Activated CD8-positive, alpha-beta memory T cell treated with anti-CD3 and anti-CD28 coated beads for 36 hours (primary cell): ENCODE measurements at regions not wholly inside any gene's neighbourhood (a gene's known extent, or its start where the extent isn't known, plus 50 kb on each side); places are given as distances from the start of the nearest gene placed in this dataset.
"Not testable (repeated sequence)": the region's sequence is repeated elsewhere in the genome, so short reads cannot be mapped to it uniquely, and the experiment has no call there.

ENCODE experiments used
- CTCF ChIA-PET: fragments of 350-600 bp; sonication (Branson Sonifier 250); formaldehyde crosslinking; loops from one replicate; lab custom pipeline; 2021; ENCODE audit warnings: antibody characterized with exemption; lab: Charles Lee
- POLR2A ChIA-PET: fragments of 350-600 bp; sonication (Branson Sonifier 250); formaldehyde crosslinking; loops from one replicate; lab custom pipeline; 2021; ENCODE audit warnings: antibody characterized with exemption; lab: Charles Lee

DNA sequence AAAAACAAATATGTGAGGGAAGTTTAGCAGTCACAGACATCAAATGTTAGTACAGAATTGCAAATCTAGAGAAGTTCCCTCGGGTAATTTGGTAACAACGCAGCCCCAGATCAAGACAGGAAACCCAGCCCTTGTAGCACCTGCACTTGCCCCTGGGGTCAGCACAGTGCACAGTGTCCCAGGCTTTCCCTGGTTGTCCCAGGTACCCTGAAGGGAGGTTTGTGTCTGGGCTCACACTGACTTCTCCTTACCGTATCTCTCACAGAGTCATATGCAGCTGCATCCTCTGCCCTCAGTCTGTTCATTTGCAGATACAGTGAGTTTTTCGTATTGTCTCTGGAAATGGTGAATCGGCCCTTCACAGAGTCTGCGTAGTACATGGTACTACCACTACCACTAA, 528.9 kb downstream of the TMEM121 start:
- CTCF ChIA-PET = interaction anchor here (2.1 kb wide), 1 partner anchor 10 kb away, joined by 10 read pairs; no protein-coding TSS in a partner anchor
- POLR2A ChIA-PET = no interaction called here

- POLR2A ChIA-PET = no interaction called here
- CTCF ChIA-PET = interaction anchor here (0.7 to 1.2 kb wide), 3 partner anchors 12 to 84 kb away, joined by 3 to 4 read pairs (median 3); no protein-coding TSS in a partner anchor
Measured at GRCh38 chr14:106058342-106058741, 532.0 kb downstream of the TMEM121 start.

- ChIA-PET CTCF (interaction anchor here (1.9 to 2.7 kb wide), 2 partner anchors 35 to 71 kb away, joined by 5 to 14 read pairs; no protein-coding TSS in a partner anchor), POLR2A (no interaction called here)
Measured at GRCh38 chr14:106060276-106060975, 534.0 kb downstream of the TMEM121 start.

DNA sequence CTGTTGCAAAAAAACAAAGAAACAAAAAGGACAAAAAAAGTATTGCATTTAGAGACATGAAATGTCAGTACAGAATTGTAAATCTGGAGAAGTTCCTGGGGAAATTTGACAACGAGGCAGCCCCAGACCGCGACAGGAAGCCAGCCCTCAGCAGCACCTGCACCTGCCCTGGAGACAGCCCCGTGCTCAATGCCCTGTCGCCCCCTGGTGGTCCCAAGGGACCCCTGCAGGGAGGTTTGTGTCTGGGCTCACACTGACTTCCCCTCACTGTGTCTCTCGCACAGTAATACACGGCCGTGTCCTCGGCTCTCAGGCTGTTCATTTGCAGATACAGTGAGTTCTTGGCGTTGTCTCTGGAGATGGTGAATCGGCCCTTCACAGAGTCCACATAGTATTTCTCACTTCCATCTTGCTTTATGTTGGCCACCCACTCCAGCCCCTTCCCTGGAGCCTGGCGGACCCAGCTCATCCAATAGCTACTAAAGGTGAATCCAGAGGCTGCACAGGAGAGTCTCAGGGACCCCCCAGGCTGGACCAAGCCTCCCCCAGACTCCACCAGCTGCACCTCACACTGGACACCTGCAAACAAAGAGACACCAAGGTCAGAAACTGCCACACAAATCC, 535.6 kb downstream of the TMEM121 start:
- POLR2A ChIA-PET = not testable (repeated sequence)
- CTCF ChIA-PET = interaction anchor here (1.0 to 2.7 kb wide), 3 partner anchors 17 to 60 kb away, joined by 3 to 14 read pairs (median 12); no protein-coding TSS in a partner anchor

DNA sequence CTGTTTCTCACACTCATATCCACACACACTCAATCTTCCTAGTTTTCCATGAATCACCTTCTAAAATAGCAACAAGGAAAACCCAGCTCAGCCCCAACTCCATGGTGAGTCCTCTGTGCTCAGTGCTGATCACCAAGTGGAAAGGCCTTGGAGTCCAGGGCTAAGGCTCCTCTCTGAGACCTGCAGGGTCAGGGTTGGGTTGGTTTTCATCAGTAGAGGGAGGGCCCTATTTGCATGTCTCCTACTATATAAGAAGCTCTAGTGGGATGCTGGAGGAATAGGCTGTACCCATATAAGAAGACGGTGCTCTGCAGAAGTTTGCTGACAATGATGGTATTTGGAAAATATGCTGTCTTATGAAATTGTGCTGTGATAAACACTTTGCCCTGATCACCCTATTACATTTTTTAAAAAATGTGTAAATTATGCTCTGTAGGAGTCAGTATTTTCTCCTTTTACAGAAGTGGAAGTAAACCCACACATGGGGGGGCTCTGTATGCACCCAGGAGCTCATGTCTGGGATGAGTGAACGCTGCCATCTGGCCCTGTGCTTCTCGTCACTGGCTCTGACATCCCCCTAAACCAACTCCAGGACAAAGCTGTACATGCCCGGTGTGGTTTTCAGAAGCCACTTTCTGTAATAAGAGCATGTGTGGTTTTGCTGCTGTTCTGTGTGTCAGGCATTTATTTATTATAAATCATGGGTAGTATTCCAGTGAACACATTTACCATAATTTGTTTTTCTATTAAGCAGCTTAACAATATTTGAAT, 536.3 kb downstream of the TMEM121 start:
- ChIA-PET CTCF (interaction anchor here (0.9 to 2.7 kb wide), 3 partner anchors 18 to 118 kb away, joined by 3 to 14 read pairs (median 12); no protein-coding TSS in a partner anchor), POLR2A (no interaction called here)

DNA sequence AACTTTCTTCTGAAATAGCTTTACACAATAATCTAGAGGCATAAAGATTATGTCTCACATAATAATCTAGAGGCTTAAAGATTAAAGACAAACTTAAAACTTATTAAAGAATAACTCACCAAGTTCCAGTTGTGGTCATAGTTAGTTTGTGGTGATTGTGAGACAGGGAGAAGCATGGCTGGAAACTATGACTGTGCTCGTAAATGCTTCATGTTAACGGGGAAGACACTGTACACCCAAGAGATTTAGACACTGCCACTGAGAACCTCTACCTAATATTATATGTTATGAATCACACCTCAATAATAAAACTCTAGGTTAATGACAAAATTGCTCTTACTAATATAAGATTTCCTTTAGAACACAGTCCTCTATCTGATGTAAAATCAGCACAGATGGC, 541.6 kb downstream of the TMEM121 start:
- ChIA-PET CTCF (no interaction called here), POLR2A (no interaction called here)

- POLR2A ChIA-PET = no interaction called here
- CTCF ChIA-PET = no interaction called here
Measured at GRCh38 chr14:106069804-106070625, 543.6 kb downstream of the TMEM121 start.

GRCh38 chr14:106080922-106081321, 554.5 kb downstream of the TMEM121 start:
- ChIA-PET CTCF (no interaction called here), POLR2A (no interaction called here)

DNA sequence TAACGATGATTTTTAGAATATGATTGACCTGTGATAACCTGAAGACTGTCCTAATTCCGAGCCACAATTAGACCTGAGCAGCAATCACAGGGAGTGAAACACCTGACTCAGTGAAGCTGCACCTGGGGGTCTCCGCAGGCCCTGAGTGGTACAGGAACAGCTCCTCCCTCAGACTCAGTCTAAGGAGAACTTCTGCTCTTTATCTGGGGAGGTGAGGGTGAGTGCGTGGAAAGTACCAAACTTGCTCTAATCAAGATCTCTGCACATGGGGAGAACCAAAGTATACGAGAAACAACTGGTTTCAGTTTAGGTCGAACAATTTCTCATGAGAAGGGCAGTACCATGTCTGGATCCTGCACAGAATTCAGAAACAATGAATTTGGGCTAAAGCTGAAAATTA, 555.3 kb downstream of the TMEM121 start:
- CTCF ChIA-PET = interaction anchor here (3.3 kb wide), 1 partner anchor 13 kb away, joined by 15 read pairs; no protein-coding TSS in a partner anchor
- POLR2A ChIA-PET = not testable (repeated sequence)

DNA sequence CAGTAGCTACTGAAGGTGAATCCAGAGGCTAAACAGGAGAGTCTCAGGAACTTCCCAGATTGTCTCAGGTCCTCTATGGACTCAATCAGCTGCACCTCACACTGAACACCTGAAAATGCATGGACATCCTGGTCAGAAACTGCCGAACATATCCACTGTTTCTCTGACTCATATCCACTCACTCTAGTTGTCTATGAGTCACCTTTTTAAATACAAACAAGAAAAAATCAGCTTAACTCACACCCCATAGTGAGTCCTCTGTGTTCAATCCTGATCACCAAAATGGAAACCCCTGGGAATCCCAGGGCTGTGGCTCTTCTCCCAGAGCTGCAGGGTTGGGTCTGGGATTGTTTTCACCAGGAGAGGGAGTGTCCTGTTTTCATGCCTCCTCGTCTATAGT, 556.7 kb downstream of the TMEM121 start:
- CTCF ChIA-PET = interaction anchor here (3.3 kb wide), 1 partner anchor 12 kb away, joined by 15 read pairs; no protein-coding TSS in a partner anchor
- POLR2A ChIA-PET = no interaction called here

DNA sequence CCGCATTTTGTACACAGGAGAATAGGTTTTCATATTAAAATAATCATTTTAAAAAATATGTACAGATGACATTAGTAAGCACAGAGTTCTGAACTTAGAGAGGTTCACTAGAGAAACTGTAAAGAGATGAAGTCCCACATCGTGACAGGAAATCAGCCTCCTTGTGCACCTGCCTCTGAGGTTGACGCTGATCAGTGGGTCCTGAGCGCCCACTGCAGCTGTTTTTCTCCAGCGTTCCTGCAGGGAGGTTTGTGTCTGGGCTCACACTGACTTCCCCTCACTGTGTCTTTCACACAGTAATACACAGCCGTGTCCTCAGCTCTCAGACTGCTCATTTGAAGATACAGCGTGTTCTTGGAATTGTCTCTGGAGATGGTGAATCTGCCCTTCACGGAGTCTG, 561.5 kb downstream of the TMEM121 start:
- CTCF ChIA-PET = no interaction called here

GRCh38 chr14:106088860-106089259, 562.5 kb downstream of the TMEM121 start:
- CTCF ChIA-PET, POLR2A ChIA-PET: not testable (repeated sequence)

More for the DNA sequence above, 561.5 kb downstream of the TMEM121 start:
- POLR2A ChIA-PET = no interaction called here

DNA sequence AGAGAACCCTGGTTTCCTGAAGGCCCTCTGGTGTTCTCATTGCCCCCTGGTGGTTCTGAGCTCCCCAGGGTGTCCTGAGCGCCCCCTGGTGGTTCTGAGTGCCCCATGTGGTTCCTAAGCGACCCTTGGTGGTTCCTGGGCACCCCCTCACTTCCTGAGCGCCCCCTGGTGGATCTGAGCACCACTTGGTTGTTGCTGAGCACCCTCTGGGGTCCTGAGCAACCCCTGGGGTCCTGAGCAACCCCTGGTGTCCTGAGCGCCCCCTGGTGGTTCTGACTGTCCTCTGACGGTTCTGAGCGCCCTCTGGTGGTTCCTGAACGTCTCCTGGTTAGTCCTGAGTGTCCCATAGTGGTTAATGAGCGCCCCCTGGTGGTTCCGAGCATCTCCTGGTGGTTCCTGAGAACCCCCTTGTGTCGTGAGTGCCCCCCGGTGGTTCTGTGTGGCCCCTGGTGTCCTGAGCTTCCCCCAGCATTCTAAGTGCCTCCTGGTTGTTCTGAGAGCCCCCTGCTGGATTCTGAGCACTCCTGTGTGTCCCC, 568.3 kb downstream of the TMEM121 start:
- ChIA-PET POLR2A (no interaction called here), CTCF (interaction anchor here (0.6 to 1.9 kb wide), 28 partner anchors 9 to 727 kb away, joined by 3 to 15 read pairs (median 4); no protein-coding TSS in a partner anchor)

DNA sequence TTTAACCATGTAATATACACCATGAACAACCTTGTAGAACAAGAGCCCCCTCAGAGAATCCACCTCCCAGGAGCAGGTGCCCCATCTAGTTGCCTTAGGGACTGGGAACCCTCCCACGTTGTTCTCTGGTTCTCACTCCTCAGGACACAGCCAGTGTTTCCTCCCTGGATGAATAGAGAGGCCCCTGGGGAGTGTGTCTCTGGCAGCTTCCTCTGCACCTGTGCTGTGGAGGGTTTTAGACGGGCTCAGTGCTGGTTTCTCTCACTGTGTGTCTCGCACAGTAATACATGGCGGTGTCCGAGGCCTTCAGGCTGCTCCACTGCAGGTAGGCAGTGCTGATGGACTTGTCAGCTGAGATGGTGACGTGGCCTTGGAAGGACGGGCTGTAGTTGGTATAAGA, 581.3 kb downstream of the TMEM121 start:
- CTCF ChIA-PET = interaction anchor here (0.8 kb wide), 1 partner anchor 13 kb away, joined by 3 read pairs; no protein-coding TSS in a partner anchor
- POLR2A ChIA-PET = no interaction called here

DNA sequence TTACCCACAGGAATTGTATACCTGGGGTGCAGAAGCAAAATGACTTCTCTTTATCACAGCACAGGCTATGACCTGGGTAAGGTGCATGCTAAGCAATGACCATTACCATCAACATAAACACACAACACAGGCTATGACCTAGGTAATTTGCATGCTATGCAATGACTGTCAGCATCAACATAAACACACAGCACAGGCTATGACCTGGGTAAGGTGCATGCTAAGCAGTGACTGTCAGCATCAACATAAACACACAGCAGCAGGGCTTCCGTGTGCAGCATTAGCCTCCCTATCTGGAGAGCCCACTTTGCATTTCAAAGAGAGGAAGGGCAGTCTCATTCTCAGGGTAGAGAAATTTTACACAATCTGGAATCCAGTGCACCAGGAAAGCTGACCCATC, 583.0 kb downstream of the TMEM121 start:
- ChIA-PET CTCF (interaction anchor here (1.6 kb wide), 1 partner anchor 14 kb away, joined by 8 read pairs; no protein-coding TSS in a partner anchor), POLR2A (no interaction called here)

DNA sequence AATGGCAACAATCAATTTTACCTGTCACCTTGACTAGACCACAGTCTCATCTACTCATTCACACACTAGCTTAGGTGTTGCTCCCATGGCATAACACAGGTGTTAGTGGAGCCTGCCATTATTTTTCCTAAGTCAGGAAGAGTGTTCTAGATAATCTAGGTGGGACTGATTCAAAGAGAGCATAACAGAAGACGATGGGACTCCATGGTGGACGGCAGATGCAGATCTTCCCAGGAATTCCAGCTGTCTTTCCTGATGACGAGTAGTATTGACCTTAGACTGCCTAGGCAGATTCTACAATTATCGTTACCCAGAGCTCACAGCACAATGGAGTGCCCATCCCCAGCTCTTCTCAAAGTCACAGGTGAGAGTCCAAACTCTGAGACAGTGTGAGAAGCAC, 589.0 kb downstream of the TMEM121 start:
- ChIA-PET CTCF (interaction anchor here (1.2 kb wide), 1 partner anchor 20 kb away, joined by 3 read pairs; no protein-coding TSS in a partner anchor), POLR2A (no interaction called here)

DNA sequence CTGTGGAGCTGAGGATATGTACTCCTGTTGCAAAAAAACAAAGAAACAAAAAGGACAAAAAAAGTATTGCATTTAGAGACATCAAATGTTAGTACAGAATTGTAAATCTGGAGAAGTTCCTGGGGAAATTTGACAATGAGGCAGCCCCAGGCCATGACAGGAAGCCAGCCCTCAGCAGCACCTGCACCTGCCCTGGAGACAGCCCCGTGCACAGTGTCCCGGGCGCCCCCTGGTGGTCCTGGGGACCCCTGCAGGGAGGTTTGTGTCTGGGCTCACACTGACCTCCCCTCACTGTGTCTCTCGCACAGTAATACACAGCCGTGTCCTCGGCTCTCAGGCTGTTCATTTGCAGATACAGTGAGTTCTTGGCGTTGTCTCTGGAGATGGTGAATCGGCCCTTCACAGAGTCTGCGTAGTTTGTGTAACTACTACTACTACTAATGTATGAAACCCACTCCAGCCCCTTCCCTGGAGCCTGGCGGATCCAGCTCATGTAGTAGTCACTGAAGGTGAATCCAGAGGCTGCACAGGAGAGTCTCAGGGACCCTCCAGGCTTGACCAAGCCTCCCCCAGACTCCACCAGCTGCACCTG, 590.1 kb downstream of the TMEM121 start:
- POLR2A ChIA-PET = not testable (repeated sequence)
- CTCF ChIA-PET = interaction anchor here (1.2 kb wide), 1 partner anchor 21 kb away, joined by 3 read pairs; no protein-coding TSS in a partner anchor

GRCh38 chr14:106120101-106120500, 593.7 kb downstream of the TMEM121 start:
- ChIA-PET POLR2A (no interaction called here), CTCF (no interaction called here)
